Renal pelvis (tissue), 1 donor: ENCODE measurements at regions not wholly inside any gene's neighbourhood (a gene's known extent, or its start where the extent isn't known, plus 50 kb on each side); places are given as distances from the start of the nearest gene placed in this dataset.

Experiments used
- DNase-seq: peaks from one replicate; pipeline ENCODE4 v3.0.0-alpha.2; 2013

GRCh38 chr5:124583469-124584350, 162.7 kb downstream of the ZNF608 start:
- no peak for DNase-seq

- DNase-seq, result no peak
These were observed 163.9 kb downstream of the ZNF608 start for GRCh38 chr5:124582561-124582840.

GRCh38 chr5:124581738-124582560, 164.5 kb downstream of the ZNF608 start:
- peak; percentile 67 for DNase-seq

GRCh38 chr5:124580925-124581737, 165.3 kb downstream of the ZNF608 start:
- DNase-seq, result no peak

- DNase-seq, result no peak
These were observed 165.9 kb downstream of the ZNF608 start for GRCh38 chr5:124580512-124580911.

GRCh38 chr5:124576848-124577409, 169.5 kb downstream of the ZNF608 start:
- DNase-seq, result no peak

GRCh38 chr5:124575725-124576124, 170.7 kb downstream of the ZNF608 start:
- no peak for DNase-seq

GRCh38 chr5:124574521-124575436, 171.7 kb downstream of the ZNF608 start:
- DNase-seq, result no peak

- DNase-seq, result no peak
These were observed 173.5 kb downstream of the ZNF608 start for GRCh38 chr5:124572971-124573370.

GRCh38 chr5:124570285-124571035, 176.0 kb downstream of the ZNF608 start:
- no peak for DNase-seq

GRCh38 chr5:124566875-124567450, 179.5 kb downstream of the ZNF608 start:
- DNase-seq, result no peak

GRCh38 chr5:124561451-124561850, 185.0 kb downstream of the ZNF608 start:
- DNase-seq, result no peak

GRCh38 chr5:124560370-124560769, 186.1 kb downstream of the ZNF608 start:
- no peak for DNase-seq

- no peak for DNase-seq
These were observed 188.7 kb downstream of the ZNF608 start for GRCh38 chr5:124557761-124558160.

GRCh38 chr5:124554746-124555578, 191.5 kb downstream of the ZNF608 start:
- DNase-seq, result no peak

- no peak for DNase-seq
These were observed 192.5 kb downstream of the ZNF608 start for GRCh38 chr5:124553911-124554310.

- no peak for DNase-seq
These were observed 193.9 kb downstream of the ZNF608 start for GRCh38 chr5:124552526-124552925.

GRCh38 chr5:124551939-124552279, 194.5 kb downstream of the ZNF608 start:
- no peak for DNase-seq

- no peak for DNase-seq
These were observed 195.7 kb downstream of the ZNF608 start for GRCh38 chr5:124550731-124551130.
